ENCODE measurements at regions not wholly inside any gene's neighbourhood (a gene's known extent, or its start where the extent isn't known, plus 50 kb on each side); places are given as distances from the start of the nearest gene placed in this dataset.

GRCh38 chr2:58608146-58608545 lies 367.0 kb upstream of the FANCL start:
- Histone ChIP-seq H3K9me3 (ENCODE audit: insufficient read depth, low read depth) (no peaks in the 10 kb centered on the region), H3K4me3 (no peak overlapping the region), H4K20me1 (ENCODE audit: insufficient read depth) (no peaks in the 10 kb centered on the region), H3K9me2 (ENCODE audit: insufficient read depth) (no peaks in the 10 kb centered on the region; the same call in 1 of the 2 replicates), H3K27ac (no peak overlapping the region), H3K36me3 (ENCODE audit: low read depth) (no peaks in the 10 kb centered on the region), H3K4me2 (no peak overlapping the region), H3K27me3 (ENCODE audit: insufficient read depth, low read depth) (peaks cover 5% of the 10 kb centered on the region; the same call in 1 of the 2 replicates), H3F3A (ENCODE audit: insufficient read depth, low read depth) (no peaks in the 10 kb centered on the region), H2AFZ (no peak overlapping the region), H3K4me1 (replicated peaks; ENCODE audit: insufficient read depth) (no peaks in the 10 kb centered on the region), H3K79me2 (ENCODE audit: low read depth) (no peaks in the 10 kb centered on the region)
- no TSS peak for BruUV-seq (replicated peaks)
- no peak for TF ChIP-seq EZH2 (IDR thresholded peaks at IDR 0.05; ENCODE audit: low read depth)
- TF ChIP-seq CTCF (conservative IDR thresholded peaks at IDR 0.05) = no peak
- POLR2A ChIA-PET (ENCODE audit: unreplicated experiment) = no interaction called here
- DNase-seq = no peak
- intact Hi-C loops (cut with micrococcal nuclease; ENCODE audit: unreplicated experiment) = no loop called here
- CTCF ChIA-PET = no interaction called here

DNA sequence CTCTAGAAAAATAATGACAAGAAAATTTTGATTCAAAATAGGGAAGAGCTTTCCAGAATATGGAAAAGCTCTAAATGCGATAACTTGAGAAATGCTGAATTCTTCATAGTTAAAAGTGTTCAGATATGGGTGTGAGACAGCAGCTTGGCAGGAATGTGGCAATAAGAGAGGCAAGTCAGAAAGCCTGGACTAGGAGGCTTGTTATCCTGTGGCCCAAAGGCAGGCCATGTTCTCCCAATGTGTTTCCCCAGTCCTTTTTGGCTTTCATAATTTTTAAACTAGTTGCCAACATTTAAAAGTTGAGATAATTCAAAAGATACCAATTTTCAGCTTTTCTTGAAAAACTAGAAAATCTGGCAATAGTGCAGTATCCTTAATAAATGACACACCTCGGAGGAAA lies 366.3 kb upstream of the FANCL start:
- H3K4me3 ChIP-seq = no peak overlapping the region
- H3K27me3 ChIP-seq (ENCODE audit: insufficient read depth, low read depth) = peaks cover 5% of the 10 kb centered on the region; the same call in 1 of the 2 replicates
- no TSS peak for BruUV-seq (replicated peaks)
- CTCF ChIA-PET = no interaction called here
- no peaks in the 10 kb centered on the region for H3K4me1 ChIP-seq (replicated peaks; ENCODE audit: insufficient read depth)
- TF ChIP-seq EZH2 (IDR thresholded peaks at IDR 0.05; ENCODE audit: low read depth) = no peak
- no peak for TF ChIP-seq CTCF (conservative IDR thresholded peaks at IDR 0.05)
- H3K79me2 ChIP-seq (ENCODE audit: low read depth) = no peaks in the 10 kb centered on the region
- no peak overlapping the region for H3K4me2 ChIP-seq
- H3K36me3 ChIP-seq (ENCODE audit: low read depth) = no peaks in the 10 kb centered on the region
- POLR2A ChIA-PET (ENCODE audit: unreplicated experiment) = no interaction called here
- no peaks in the 10 kb centered on the region for H4K20me1 ChIP-seq (ENCODE audit: insufficient read depth)
- H3K27ac ChIP-seq = no peak overlapping the region
- intact Hi-C loops (cut with micrococcal nuclease; ENCODE audit: unreplicated experiment) = no loop called here
- no peak overlapping the region; the same call in 1 of the 2 replicates for H2AFZ ChIP-seq
- H3K9me2 ChIP-seq (ENCODE audit: insufficient read depth) = no peaks in the 10 kb centered on the region; the same call in 1 of the 2 replicates
- no peaks in the 10 kb centered on the region for H3K9me3 ChIP-seq (ENCODE audit: insufficient read depth, low read depth)
- no peak for DNase-seq
- H3F3A ChIP-seq (ENCODE audit: insufficient read depth, low read depth) = no peaks in the 10 kb centered on the region

DNA sequence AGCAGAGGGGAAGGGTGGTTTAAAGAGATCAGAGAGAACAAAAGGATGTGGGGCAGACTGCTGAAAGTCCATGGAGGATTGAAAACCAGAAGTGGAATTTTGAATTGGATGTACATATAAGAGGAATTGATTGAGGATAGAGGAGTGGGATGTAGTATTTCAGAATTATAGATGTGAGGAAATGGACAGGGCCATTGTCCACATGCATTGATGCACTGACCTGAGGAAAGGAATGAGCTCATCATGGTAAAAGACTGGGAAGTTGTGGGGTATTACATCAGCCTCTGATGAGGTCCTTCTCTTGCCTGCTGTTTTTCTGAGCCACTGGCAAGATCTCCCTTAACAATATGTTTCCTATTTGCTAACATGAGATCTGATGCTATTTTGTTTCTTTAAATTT lies 365.7 kb upstream of the FANCL start:
- ChIA-PET POLR2A (ENCODE audit: unreplicated experiment) (no interaction called here), CTCF (no interaction called here)
- intact Hi-C loops (cut with micrococcal nuclease; ENCODE audit: unreplicated experiment) = no loop called here

More for the DNA sequence above, 365.7 kb upstream of the FANCL start:
- DNase-seq = no peak
- H3K27me3 ChIP-seq (ENCODE audit: insufficient read depth, low read depth) = peaks cover 5% of the 10 kb centered on the region; the same call in 1 of the 2 replicates
- H2AFZ ChIP-seq = no peak overlapping the region
- no peaks in the 10 kb centered on the region for H3K9me3 ChIP-seq (ENCODE audit: insufficient read depth, low read depth)
- TF ChIP-seq EZH2 (IDR thresholded peaks at IDR 0.05; ENCODE audit: low read depth) (no peak), CTCF (conservative IDR thresholded peaks at IDR 0.05) (no peak)
- H3K4me1 ChIP-seq (replicated peaks; ENCODE audit: insufficient read depth) = no peaks in the 10 kb centered on the region
- no peaks in the 10 kb centered on the region for H3K36me3 ChIP-seq (ENCODE audit: low read depth)
- no peaks in the 10 kb centered on the region for H4K20me1 ChIP-seq (ENCODE audit: insufficient read depth)
- H3K27ac ChIP-seq = no peak overlapping the region
- no peaks in the 10 kb centered on the region for H3F3A ChIP-seq (ENCODE audit: insufficient read depth, low read depth)
- no TSS peak for BruUV-seq (replicated peaks)
- no peak overlapping the region for H3K4me2 ChIP-seq
- H3K9me2 ChIP-seq (ENCODE audit: insufficient read depth) = no peaks in the 10 kb centered on the region; the same call in 1 of the 2 replicates
- H3K79me2 ChIP-seq (ENCODE audit: low read depth) = no peaks in the 10 kb centered on the region
- no peak overlapping the region for H3K4me3 ChIP-seq

Data from PC-9 (cell line).